ENCODE measurements at regions not wholly inside any gene's neighbourhood (a gene's known extent, or its start where the extent isn't known, plus 50 kb on each side); places are given as distances from the start of the nearest gene placed in this dataset.

GRCh38 chr10:20709708-20710107 is 187.4 kb downstream of the NEBL start:
- no peak overlapping the region for H3K4me3 Mint-ChIP-seq (ENCODE audit: low read depth)
- DNase-seq (ENCODE audit: low spot score, unreplicated experiment), result no peak
- H3K27me3 Mint-ChIP-seq, result no peaks in the 10 kb centered on the region
- no peaks in the 10 kb centered on the region for H3K36me3 Mint-ChIP-seq (ENCODE audit: insufficient read depth)
- no peak for TF ChIP-seq CTCF (IDR thresholded peaks at IDR 0.05; ENCODE audit: unreplicated experiment)
- H3K4me1 Mint-ChIP-seq (ENCODE audit: low read depth), result peaks cover 51% of the 10 kb centered on the region
- H3K27ac Mint-ChIP-seq, result peak overlapping the region; percentile 54
- H3K9me3 Mint-ChIP-seq (ENCODE audit: low read depth), result no peaks in the 10 kb centered on the region

GRCh38 chr10:20708305-20708704 is 188.8 kb downstream of the NEBL start:
- H3K4me3 Mint-ChIP-seq (ENCODE audit: low read depth), result no peak overlapping the region
- no peak for TF ChIP-seq CTCF (IDR thresholded peaks at IDR 0.05; ENCODE audit: unreplicated experiment)
- H3K9me3 Mint-ChIP-seq (ENCODE audit: low read depth), result no peaks in the 10 kb centered on the region
- H3K36me3 Mint-ChIP-seq (ENCODE audit: insufficient read depth), result no peaks in the 10 kb centered on the region
- peaks cover 48% of the 10 kb centered on the region for H3K4me1 Mint-ChIP-seq (ENCODE audit: low read depth)
- peak overlapping the region; percentile 8 for H3K27ac Mint-ChIP-seq
- no peaks in the 10 kb centered on the region for H3K27me3 Mint-ChIP-seq
- DNase-seq (ENCODE audit: low spot score, unreplicated experiment), result no peak

GRCh38 chr10:20707251-20707650 is 189.9 kb downstream of the NEBL start:
- Mint-ChIP-seq H3K4me3 (ENCODE audit: low read depth) (no peak overlapping the region), H3K27ac (no peak overlapping the region), H3K27me3 (no peaks in the 10 kb centered on the region), H3K9me3 (ENCODE audit: low read depth) (no peaks in the 10 kb centered on the region), H3K36me3 (ENCODE audit: insufficient read depth) (no peaks in the 10 kb centered on the region), H3K4me1 (ENCODE audit: low read depth) (peaks cover 38% of the 10 kb centered on the region)
- DNase-seq (ENCODE audit: low spot score, unreplicated experiment), result no peak
- TF ChIP-seq CTCF (IDR thresholded peaks at IDR 0.05; ENCODE audit: unreplicated experiment), result no peak

- Mint-ChIP-seq H3K27ac (no peak overlapping the region), H3K9me3 (ENCODE audit: low read depth) (peaks cover 10% of the 10 kb centered on the region), H3K27me3 (no peaks in the 10 kb centered on the region), H3K36me3 (ENCODE audit: insufficient read depth) (peaks cover 3% of the 10 kb centered on the region), H3K4me1 (ENCODE audit: low read depth) (peaks cover 4% of the 10 kb centered on the region), H3K4me3 (ENCODE audit: low read depth) (no peak overlapping the region)
- TF ChIP-seq CTCF (IDR thresholded peaks at IDR 0.05; ENCODE audit: unreplicated experiment), result no peak
- no peak for DNase-seq (ENCODE audit: low spot score, unreplicated experiment)
These were observed 198.3 kb downstream of the NEBL start for GRCh38 chr10:20698837-20699236.

- Mint-ChIP-seq H3K36me3 (ENCODE audit: insufficient read depth) (no peaks in the 10 kb centered on the region), H3K27me3 (no peaks in the 10 kb centered on the region), H3K9me3 (ENCODE audit: low read depth) (peaks cover 3% of the 10 kb centered on the region), H3K4me1 (ENCODE audit: low read depth) (peaks cover 15% of the 10 kb centered on the region), H3K27ac (peak overlapping the region; percentile 21), H3K4me3 (ENCODE audit: low read depth) (no peak overlapping the region)
- DNase-seq (ENCODE audit: low spot score, unreplicated experiment), result no peak
- TF ChIP-seq CTCF (IDR thresholded peaks at IDR 0.05; ENCODE audit: unreplicated experiment), result no peak
These were observed 202.8 kb downstream of the NEBL start for GRCh38 chr10:20694296-20694695.
